Fibroblast of mammary gland (primary cell): ENCODE measurements at regions not wholly inside any gene's neighbourhood (a gene's known extent, or its start where the extent isn't known, plus 50 kb on each side); places are given as distances from the start of the nearest gene placed in this dataset.

ENCODE experiments used
- DNase-seq: peaks from one replicate; pipeline ENCODE4 v3.0.0-alpha.2; 2010; ENCODE audit warnings: low read depth
- H3K4me3 ChIP-seq: 2 replicates; pipeline ENCODE4 v1.5.1; 2011; ENCODE audit warnings: low read depth, mild to moderate bottlenecking, low read length, moderate library complexity; ENCODE audit not compliant: control insufficient read depth
- CTCF ChIP-seq: conservative IDR thresholded peaks from 2 replicates; pipeline ENCODE4 v1.5.1; 2011; ENCODE audit warnings: low read depth, low read length, inconsistent platforms; ENCODE audit not compliant: control insufficient read depth, insufficient read depth

- DNase-seq, result no peak
- no peak for TF ChIP-seq CTCF
- no peak overlapping the region for H3K4me3 ChIP-seq
Measured at GRCh38 chr9:115398313-115398650, 280.3 kb upstream of the TNC start.

- no peak for DNase-seq
- no peak for TF ChIP-seq CTCF
- no peak overlapping the region for H3K4me3 ChIP-seq
Measured at GRCh38 chr9:115398996-115399395, 281.0 kb upstream of the TNC start.

- H3K4me3 ChIP-seq, result no peak overlapping the region
- DNase-seq, result peak; percentile 82
- no peak for TF ChIP-seq CTCF
Measured at GRCh38 chr9:115400796-115401195, 282.8 kb upstream of the TNC start.

GRCh38 chr9:115401756-115402327, 283.9 kb upstream of the TNC start:
- no peak for TF ChIP-seq CTCF
- DNase-seq, result no peak
- no peak overlapping the region for H3K4me3 ChIP-seq

- DNase-seq, result no peak
- no peak for TF ChIP-seq CTCF
- H3K4me3 ChIP-seq, result no peak overlapping the region
Measured at GRCh38 chr9:115403753-115404152, 285.8 kb upstream of the TNC start.

GRCh38 chr9:115404311-115404710, 286.4 kb upstream of the TNC start:
- DNase-seq, result no peak
- H3K4me3 ChIP-seq, result no peak overlapping the region
- no peak for TF ChIP-seq CTCF

- DNase-seq, result peak; percentile 53
- no peak overlapping the region for H3K4me3 ChIP-seq
- TF ChIP-seq CTCF, result no peak
Measured at GRCh38 chr9:115411516-115411915, 293.6 kb upstream of the TNC start.
